PFSK-1 (cell line): ENCODE measurements at regions not wholly inside any gene's neighbourhood (a gene's known extent, or its start where the extent isn't known, plus 50 kb on each side); places are given as distances from the start of the nearest gene placed in this dataset.

Source experiments
- FOXP2 ChIP-seq: optimal IDR thresholded peaks from 2 replicates; pipeline ENCODE3; 2011; ENCODE audit warnings: borderline replicate concordance, control low read depth, inconsistent platforms; ENCODE audit not compliant: insufficient read depth; ENCODE audit errors: extremely low read length, extremely low read depth
- POLR2AphosphoS5 ChIP-seq: IDR thresholded peaks from 2 replicates; pipeline ENCODE4 v1.6.1; 2012; ENCODE audit warnings: low read depth, mild to moderate bottlenecking, control low read depth, low read length, moderate library complexity
- REST ChIP-seq, 2 experiments: IDR thresholded peaks; 2 replicates each; pipeline versions ENCODE4 v1.6.1 to v1.8.0; 2011 to 2012; ENCODE audit warnings: low read depth in 2 of 2, low read length in 2 of 2, control low read depth in 1 of 2, inconsistent platforms in 1 of 2, mild to moderate bottlenecking in 1 of 2, moderate library complexity in 1 of 2; ENCODE audit not compliant: insufficient read depth in 1 of 2
- SIN3A ChIP-seq: IDR thresholded peaks from 2 replicates; pipeline ENCODE4 v1.6.1; 2012; ENCODE audit warnings: mild to moderate bottlenecking, low read length, moderate library complexity, borderline replicate concordance; ENCODE audit not compliant: insufficient read depth
- TAF1 ChIP-seq: IDR thresholded peaks from 2 replicates; pipeline ENCODE4 v1.6.1; 2012; ENCODE audit warnings: low read length, control low read depth, borderline replicate concordance; ENCODE audit not compliant: insufficient read depth

DNA sequence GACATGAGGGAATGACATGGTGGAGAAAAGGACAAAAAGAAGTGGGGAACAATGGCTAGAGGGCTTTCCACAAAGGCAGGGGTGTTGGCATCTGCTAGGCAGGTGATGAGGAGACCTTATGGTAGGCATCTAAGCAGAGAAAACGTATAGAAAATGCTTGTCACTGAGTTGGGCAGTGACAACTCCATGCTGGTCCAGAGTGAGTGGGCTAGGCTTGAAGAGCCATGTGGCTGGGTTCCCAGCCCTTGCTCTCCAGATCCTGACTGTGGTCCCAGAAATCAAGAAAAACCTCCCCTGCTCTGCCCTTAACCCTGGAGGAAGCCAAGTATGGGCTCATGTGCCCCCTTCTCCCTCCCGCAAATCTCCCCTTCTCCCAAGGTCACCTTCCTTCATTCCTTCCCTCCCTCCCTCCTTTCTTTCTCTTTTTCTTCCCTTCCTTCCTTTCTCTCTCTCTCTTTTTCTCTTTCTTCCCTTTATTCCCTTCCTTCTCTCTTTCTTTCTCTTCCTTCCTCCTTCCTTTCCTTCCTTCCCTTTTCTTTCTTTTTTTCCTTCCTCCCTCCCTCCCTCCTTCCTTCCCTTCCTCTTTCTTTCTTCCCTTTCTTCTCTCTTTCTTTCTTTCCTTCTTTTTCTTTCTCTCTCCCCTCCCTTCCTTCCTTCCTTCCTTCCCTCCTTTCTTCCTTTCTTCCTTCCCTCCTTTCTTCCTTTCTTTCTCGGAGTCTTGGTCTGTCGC is 102.8 kb downstream of the NAV1 start:
- no peak for TF ChIP-seq SIN3A
- TF ChIP-seq REST (IDR thresholded peaks at IDR 0.05; ENCODE audit: insufficient read depth in 1 of 2, low read depth in 2 of 2, low read length in 2 of 2) = no peak
- no peak for TF ChIP-seq POLR2AphosphoS5
- no peak for TF ChIP-seq TAF1
- TF ChIP-seq FOXP2 = no peak

DNA sequence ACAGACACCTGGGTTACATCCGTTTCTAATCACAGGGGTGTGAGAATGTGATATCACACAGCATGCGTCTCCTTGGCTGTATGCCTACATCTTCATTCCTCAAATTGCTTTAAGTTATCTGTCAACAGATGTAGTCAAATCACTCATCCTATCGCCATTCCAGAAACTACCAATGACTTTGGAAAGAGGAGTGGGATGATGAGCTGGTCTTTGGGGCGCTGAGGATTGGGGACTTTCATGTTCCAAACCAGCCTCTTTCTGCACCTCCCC is 104.8 kb downstream of the NAV1 start:
- no peak for TF ChIP-seq FOXP2
- no peak for TF ChIP-seq SIN3A
- no peak for TF ChIP-seq POLR2AphosphoS5
- no peak for TF ChIP-seq TAF1
- TF ChIP-seq REST (IDR thresholded peaks at IDR 0.05; ENCODE audit: insufficient read depth in 1 of 2, low read depth in 2 of 2, low read length in 2 of 2) = no peak

GRCh38 chr1:201644197-201644596 is 105.3 kb downstream of the NAV1 start:
- no peak for TF ChIP-seq REST (IDR thresholded peaks at IDR 0.05; ENCODE audit: insufficient read depth in 1 of 2, low read depth in 2 of 2, low read length in 2 of 2)
- TF ChIP-seq POLR2AphosphoS5 = no peak
- no peak for TF ChIP-seq SIN3A
- no peak for TF ChIP-seq FOXP2
- no peak for TF ChIP-seq TAF1

DNA sequence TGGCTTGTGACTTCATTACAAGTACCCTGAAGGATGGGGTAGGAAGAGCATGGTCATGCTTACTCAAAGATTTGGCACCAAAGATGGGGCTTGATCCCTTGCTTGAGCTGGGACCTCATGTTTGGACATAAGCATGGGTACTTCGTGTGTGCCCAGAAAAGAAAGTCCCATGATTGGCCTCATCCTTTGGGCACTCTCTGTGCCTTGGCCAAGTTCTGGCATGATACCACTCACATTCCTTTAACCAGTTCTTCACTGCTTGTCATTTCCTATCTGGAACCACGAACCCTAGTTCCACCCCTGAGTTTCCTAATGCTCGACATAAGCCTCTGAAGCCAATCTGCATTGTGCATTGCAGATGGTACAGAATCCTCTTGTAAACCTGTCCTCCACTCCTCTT is 107.0 kb downstream of the NAV1 start:
- TF ChIP-seq POLR2AphosphoS5 (no peak), TAF1 (no peak), REST (IDR thresholded peaks at IDR 0.05; ENCODE audit: insufficient read depth in 1 of 2, low read depth in 2 of 2, low read length in 2 of 2) (no peak), SIN3A (no peak), FOXP2 (no peak)

DNA sequence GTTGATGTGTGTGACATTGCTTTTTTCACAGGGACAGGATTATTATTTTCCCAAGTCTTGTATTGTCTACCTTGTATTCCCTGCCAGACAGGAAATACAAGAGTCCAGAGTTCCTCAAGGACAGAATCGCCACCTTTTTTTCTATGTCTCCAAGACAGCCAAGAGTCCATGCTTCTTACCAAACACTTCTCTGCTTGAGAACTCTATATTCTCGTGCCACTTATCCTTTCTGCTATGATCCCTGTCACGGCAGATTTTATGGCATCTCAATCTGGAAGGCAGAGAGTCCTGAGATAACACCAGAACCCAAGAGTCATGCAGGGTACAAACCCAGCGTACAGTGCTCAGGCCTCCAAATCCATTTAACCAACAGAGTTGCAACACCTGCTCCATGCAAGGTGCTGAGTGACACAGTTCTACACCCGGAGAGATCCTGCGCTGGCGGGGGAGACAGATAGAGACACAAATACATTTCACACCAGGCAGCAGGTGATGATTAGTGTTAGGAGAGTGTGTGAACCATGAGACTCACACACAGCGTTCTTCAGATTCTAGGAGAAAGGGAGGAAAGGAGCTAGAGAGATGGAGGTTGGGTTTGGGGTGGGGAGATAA is 107.6 kb downstream of the NAV1 start:
- TF ChIP-seq SIN3A (no peak), TAF1 (no peak)
